Vagina (tissue), 2 donors: ENCODE measurements at regions not wholly inside any gene's neighbourhood (a gene's known extent, or its start where the extent isn't known, plus 50 kb on each side); places are given as distances from the start of the nearest gene placed in this dataset.

ENCODE experiments used
- DNase-seq, 2 donors: peaks; one replicate each; pipeline ENCODE4 v3.0.0-alpha.2; 2017; ENCODE audit errors: extremely low spot score in 2 of 2
- H3K27ac ChIP-seq: fragments of 200-600 bp; sonication (generic); one replicate; pipeline ENCODE4 v1.5.1; 2019
- H3K27me3 ChIP-seq: fragments of 200-600 bp; sonication (generic); one replicate; pipeline ENCODE4 v1.5.1; 2019
- H3K36me3 ChIP-seq, 2 donors: fragments of 200-600 bp; sonication (generic); one replicate each; pipeline ENCODE4 v1.5.1; 2017 to 2019
- H3K4me1 ChIP-seq: fragments of 200-600 bp; sonication (generic); one replicate; pipeline ENCODE4 v1.5.1; 2019
- H3K4me3 ChIP-seq, 2 donors: fragments of 200-600 bp; sonication (generic); 1 replicate in 1 of 2; 2 replicates in 1 of 2; pipeline ENCODE4 v1.5.1; 2016 to 2019
- H3K9me3 ChIP-seq: fragments of 200-600 bp; sonication (generic); one replicate; pipeline ENCODE4 v1.5.1; 2019
- POLR2A ChIP-seq, 2 donors: fragments of 450-650 bp; IDR thresholded peaks; one replicate each; pipeline ENCODE4 v1.6.1; 2017; ENCODE audit warnings: antibody characterized with exemption in 2 of 2, mild to moderate bottlenecking in 2 of 2, moderate library complexity in 2 of 2
- POLR2AphosphoS5 ChIP-seq, 2 donors: sonication (generic); formaldehyde crosslinking; IDR thresholded peaks; one replicate each; pipeline ENCODE4 v1.9.0; 2017; ENCODE audit warnings: antibody characterized with exemption in 2 of 2, mild to moderate bottlenecking in 2 of 2, low read depth in 1 of 2; ENCODE audit not compliant: insufficient read depth in 1 of 2
- intact Hi-C: fragments of 100-400 bp; cut with DNase I; formaldehyde crosslinking; loops from one replicate; pipeline ENCODE4 v1.15.1; 2023
- TF ChIP-seq, protein P1 (sequence below), 3 experiments: fragments of 450-650 bp in 2 of 3; fragments of 200-600 bp in 1 of 3; sonication (generic) in 1 of 3; IDR thresholded peaks; one replicate each; pipeline ENCODE4 v1.5.1; 2017 to 2019; ENCODE audit warnings: antibody characterized with exemption in 3 of 3, mild to moderate bottlenecking in 2 of 3, moderate library complexity in 2 of 3

DNA sequence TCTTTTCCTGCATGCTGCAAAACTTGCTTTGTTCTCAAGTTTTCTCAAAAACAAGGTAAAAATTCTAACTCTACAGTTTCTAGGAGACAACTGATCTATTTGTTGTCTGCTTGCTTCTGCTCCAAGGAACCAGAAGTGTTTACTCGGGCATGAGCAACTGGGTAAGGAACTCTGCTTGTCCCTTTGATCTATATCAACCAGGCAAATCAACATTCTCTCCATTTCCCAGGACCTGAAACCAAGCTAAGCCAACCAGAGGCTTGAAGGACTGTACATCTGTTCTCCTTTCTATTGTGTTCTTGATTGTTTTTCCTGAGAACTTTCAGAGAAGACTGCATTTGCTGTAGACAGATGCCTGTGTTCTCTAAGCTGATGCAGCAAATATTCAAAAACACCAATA lies 335.0 kb upstream of the KCNH7 start:
- H3K27me3 ChIP-seq, result no peaks in the 10 kb centered on the region
- H3K27ac ChIP-seq, result no peak overlapping the region
- H3K4me1 ChIP-seq, result no peaks in the 10 kb centered on the region
- no peaks in the 10 kb centered on the region for H3K36me3 ChIP-seq
- TF ChIP-seq, protein P1, sequence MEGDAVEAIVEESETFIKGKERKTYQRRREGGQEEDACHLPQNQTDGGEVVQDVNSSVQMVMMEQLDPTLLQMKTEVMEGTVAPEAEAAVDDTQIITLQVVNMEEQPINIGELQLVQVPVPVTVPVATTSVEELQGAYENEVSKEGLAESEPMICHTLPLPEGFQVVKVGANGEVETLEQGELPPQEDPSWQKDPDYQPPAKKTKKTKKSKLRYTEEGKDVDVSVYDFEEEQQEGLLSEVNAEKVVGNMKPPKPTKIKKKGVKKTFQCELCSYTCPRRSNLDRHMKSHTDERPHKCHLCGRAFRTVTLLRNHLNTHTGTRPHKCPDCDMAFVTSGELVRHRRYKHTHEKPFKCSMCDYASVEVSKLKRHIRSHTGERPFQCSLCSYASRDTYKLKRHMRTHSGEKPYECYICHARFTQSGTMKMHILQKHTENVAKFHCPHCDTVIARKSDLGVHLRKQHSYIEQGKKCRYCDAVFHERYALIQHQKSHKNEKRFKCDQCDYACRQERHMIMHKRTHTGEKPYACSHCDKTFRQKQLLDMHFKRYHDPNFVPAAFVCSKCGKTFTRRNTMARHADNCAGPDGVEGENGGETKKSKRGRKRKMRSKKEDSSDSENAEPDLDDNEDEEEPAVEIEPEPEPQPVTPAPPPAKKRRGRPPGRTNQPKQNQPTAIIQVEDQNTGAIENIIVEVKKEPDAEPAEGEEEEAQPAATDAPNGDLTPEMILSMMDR (IDR thresholded peaks at IDR 0.05), result no peak
- no peak for TF ChIP-seq POLR2A (IDR thresholded peaks at IDR 0.05)
- DNase-seq, result no peak
- H3K9me3 ChIP-seq, result no peaks in the 10 kb centered on the region
- intact Hi-C loops, result no loop called here
- H3K4me3 ChIP-seq, result no peak overlapping the region

DNA sequence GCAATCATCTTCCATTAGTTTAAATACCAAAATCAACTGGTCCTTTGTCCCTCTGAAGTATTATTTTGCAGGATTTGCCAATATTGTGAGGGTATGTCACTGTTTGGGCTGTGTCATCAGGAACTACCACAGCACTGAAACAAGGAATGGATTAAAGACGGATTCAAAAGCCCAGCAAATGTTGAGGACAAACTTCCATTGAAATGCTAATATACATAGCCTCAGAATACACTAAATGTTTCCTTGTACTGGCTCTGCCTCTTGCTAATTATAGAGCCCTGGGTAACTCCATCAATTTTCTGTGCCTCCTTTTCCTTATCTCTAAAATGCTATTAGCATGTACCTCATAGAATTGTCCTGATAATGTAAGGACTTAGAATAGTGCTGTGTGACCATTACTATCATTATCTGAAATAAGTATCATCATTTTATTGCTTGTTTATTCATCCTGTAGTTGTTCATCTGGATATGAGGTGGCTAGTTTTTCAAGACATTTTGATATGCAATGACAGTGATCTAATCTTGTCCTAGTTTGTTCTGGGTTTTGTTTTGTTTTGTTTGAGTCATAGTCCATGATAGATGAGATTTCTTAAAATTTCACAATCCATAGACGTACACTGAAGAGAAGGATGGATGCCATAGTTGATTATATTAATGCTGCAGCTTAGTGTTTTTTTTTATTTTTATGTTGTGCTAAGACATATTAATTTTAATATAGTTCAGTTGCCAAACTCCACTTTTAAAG lies 333.4 kb upstream of the KCNH7 start:
- TF ChIP-seq, protein P1 (IDR thresholded peaks at IDR 0.05), result no peak
- TF ChIP-seq POLR2A (IDR thresholded peaks at IDR 0.05) (no peak), POLR2AphosphoS5 (IDR thresholded peaks at IDR 0.05; ENCODE audit: insufficient read depth in 1 of 2, low read depth in 1 of 2) (no peak)
- intact Hi-C loops, result no loop called here
- Histone ChIP-seq H3K4me3 (no peak overlapping the region), H3K36me3 (no peaks in the 10 kb centered on the region), H3K9me3 (no peaks in the 10 kb centered on the region), H3K4me1 (no peaks in the 10 kb centered on the region), H3K27ac (no peak overlapping the region), H3K27me3 (no peaks in the 10 kb centered on the region)
- DNase-seq, result no peak

DNA sequence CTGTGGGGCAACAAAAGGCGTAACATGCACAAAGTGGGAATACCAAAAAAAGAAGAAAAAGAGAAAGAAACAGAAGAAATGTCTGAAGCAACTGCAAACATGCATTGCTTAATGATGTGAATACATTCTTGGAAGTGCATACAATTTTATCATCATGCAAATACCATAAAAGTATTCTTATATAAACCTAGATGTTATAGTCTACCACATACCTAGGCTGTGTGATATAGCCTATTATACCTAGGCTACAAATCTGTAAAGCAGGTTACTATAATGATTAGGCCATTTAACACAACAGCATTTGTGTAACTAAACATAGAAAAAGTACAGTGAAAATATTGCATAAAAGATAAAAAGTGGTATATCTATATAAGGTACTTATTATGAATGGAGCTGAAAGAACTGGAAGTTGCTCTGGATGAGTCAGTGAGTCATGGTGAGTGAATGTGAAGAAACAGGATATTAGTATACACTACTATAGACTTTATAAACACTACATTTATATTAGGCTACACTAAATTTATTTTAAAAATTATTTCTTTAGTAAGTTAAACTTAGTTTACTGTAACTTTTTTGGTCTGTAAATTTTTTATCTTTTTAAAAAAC lies 319.4 kb upstream of the KCNH7 start:
- Histone ChIP-seq H3K4me3 (no peak overlapping the region), H3K27me3 (no peaks in the 10 kb centered on the region), H3K27ac (no peak overlapping the region), H3K4me1 (no peaks in the 10 kb centered on the region), H3K36me3 (no peaks in the 10 kb centered on the region), H3K9me3 (no peaks in the 10 kb centered on the region)
- no peak for TF ChIP-seq POLR2A (IDR thresholded peaks at IDR 0.05)
- TF ChIP-seq POLR2AphosphoS5 (IDR thresholded peaks at IDR 0.05; ENCODE audit: insufficient read depth in 1 of 2, low read depth in 1 of 2), result no peak
- TF ChIP-seq, protein P1 (IDR thresholded peaks at IDR 0.05), result no peak
- intact Hi-C loops, result no loop called here
- DNase-seq, result no peak

DNA sequence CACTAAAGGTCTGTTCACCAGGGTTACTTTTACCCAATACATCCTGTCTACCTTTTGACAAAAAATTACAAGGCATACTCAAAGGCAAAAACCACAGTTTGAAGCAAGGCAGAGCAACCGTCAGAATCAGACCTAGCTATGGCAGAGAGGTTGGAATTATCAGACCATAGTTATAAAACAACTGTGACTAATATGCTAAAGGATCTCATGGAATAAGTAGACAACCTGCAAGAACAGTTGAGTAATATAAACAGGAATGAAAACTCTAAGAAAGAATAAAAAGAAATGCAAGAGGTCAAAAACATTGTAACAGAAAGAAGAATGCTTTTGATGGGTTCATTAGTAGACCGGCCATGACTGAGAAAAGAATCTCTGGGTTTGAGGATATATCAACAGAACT lies 318.8 kb upstream of the KCNH7 start:
- H3K9me3 ChIP-seq, result no peaks in the 10 kb centered on the region
- H3K4me1 ChIP-seq, result no peaks in the 10 kb centered on the region
- DNase-seq, result no peak
- H3K4me3 ChIP-seq, result no peak overlapping the region
- intact Hi-C loops, result no loop called here
- H3K36me3 ChIP-seq, result no peaks in the 10 kb centered on the region
- TF ChIP-seq POLR2AphosphoS5 (IDR thresholded peaks at IDR 0.05; ENCODE audit: insufficient read depth in 1 of 2, low read depth in 1 of 2) (no peak), POLR2A (IDR thresholded peaks at IDR 0.05) (no peak)
- TF ChIP-seq, protein P1 (IDR thresholded peaks at IDR 0.05), result no peak
- H3K27me3 ChIP-seq, result no peaks in the 10 kb centered on the region
- H3K27ac ChIP-seq, result no peak overlapping the region

DNA sequence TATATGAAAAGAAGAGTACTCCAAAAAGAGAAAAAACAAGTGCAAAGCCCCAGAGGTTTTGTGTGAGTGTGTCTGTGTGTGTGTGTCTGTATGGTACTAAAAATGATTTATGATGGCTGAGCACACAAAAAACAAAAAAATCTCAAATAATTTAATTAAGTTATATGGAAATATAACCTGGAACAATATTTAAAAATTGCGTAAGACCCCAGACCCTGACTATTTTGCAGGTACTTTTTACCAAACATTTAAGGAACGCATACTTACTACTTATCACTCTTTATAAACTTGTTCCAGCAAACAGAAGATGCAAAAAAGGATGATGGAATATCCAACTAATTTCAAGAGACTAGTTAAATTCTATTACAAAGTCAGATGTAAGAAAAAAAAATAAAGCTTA lies 317.4 kb upstream of the KCNH7 start:
- no peaks in the 10 kb centered on the region for H3K9me3 ChIP-seq
- no peak for DNase-seq
- intact Hi-C loops, result no loop called here
- no peaks in the 10 kb centered on the region for H3K4me1 ChIP-seq
- TF ChIP-seq, protein P1 (IDR thresholded peaks at IDR 0.05), result no peak
- TF ChIP-seq POLR2AphosphoS5 (IDR thresholded peaks at IDR 0.05; ENCODE audit: insufficient read depth in 1 of 2, low read depth in 1 of 2) (no peak), POLR2A (IDR thresholded peaks at IDR 0.05) (no peak)
- H3K4me3 ChIP-seq, result no peak overlapping the region
- H3K27ac ChIP-seq, result no peak overlapping the region
- H3K36me3 ChIP-seq, result no peaks in the 10 kb centered on the region
- H3K27me3 ChIP-seq, result no peaks in the 10 kb centered on the region
